ENCODE measurements at regions not wholly inside any gene's neighbourhood (a gene's known extent, or its start where the extent isn't known, plus 50 kb on each side); places are given as distances from the start of the nearest gene placed in this dataset.

- no peak for TF ChIP-seq CTCF (IDR thresholded peaks at IDR 0.05)
- TF ChIP-seq POLR2AphosphoS5 (IDR thresholded peaks at IDR 0.05) = no peak
Observed at GRCh38 chr14:71705460-71705859, 226.8 kb upstream of the RGS6 start.
